HEK293 (cell line): ENCODE measurements at regions not wholly inside any gene's neighbourhood (a gene's known extent, or its start where the extent isn't known, plus 50 kb on each side); places are given as distances from the start of the nearest gene placed in this dataset.

Experiments used
- CTCF ChIA-PET: fragments of 350-600 bp; formaldehyde crosslinking; extraction: SDS; loops from one replicate; lab custom pipeline; 2021; ENCODE audit warnings: antibody characterized with exemption; lab: Yijun Ruan, JAX
- POLR2A ChIA-PET: fragments of 300-600 bp; formaldehyde crosslinking; extraction: SDS; loops from one replicate; lab custom pipeline; 2020; ENCODE audit warnings: antibody characterized with exemption, inconsistent platforms; lab: Yijun Ruan, JAX
- H3K27ac ChIP-seq: fragments of 200-500 bp; sonication (Bioruptor generic); 2 replicates; pipeline ENCODE4 v1.5.1; 2014; ENCODE audit warnings: low read depth, low read length, control low read depth, inconsistent platforms; ENCODE audit errors: extremely low read depth
- H3K36me3 ChIP-seq, 2 experiments: fragments of 200-500 bp in 1 of 2; sonication (Bioruptor generic) in 1 of 2; 1 replicate in 1 of 2; 2 replicates in 1 of 2; pipeline ENCODE4 v1.5.1; 2014 to 2017; ENCODE audit warnings: inconsistent platforms in 2 of 2, low read length in 2 of 2; ENCODE audit not compliant: control insufficient read depth in 2 of 2, insufficient read depth in 1 of 2
- H3K4me1 ChIP-seq: fragments of 200-500 bp; sonication (Bioruptor generic); 2 replicates; pipeline ENCODE4 v1.5.1; 2014; ENCODE audit warnings: mild to moderate bottlenecking, low read length, inconsistent platforms; ENCODE audit not compliant: control insufficient read depth, insufficient read depth
- H3K4me3 ChIP-seq: 2 replicates; pipeline ENCODE4 v1.5.1; 2011; ENCODE audit warnings: low read depth, mild to moderate bottlenecking, control low read depth, low read length, moderate library complexity
- H3K9me3 ChIP-seq: fragments of 200-500 bp; sonication (Bioruptor generic); 2 replicates; pipeline ENCODE4 v1.5.1; 2014; ENCODE audit warnings: low read depth, low read length, inconsistent platforms; ENCODE audit not compliant: control insufficient read depth, insufficient read depth
- BCL11A ChIP-seq: fragments of 450-650 bp; formaldehyde crosslinking; IDR thresholded peaks from 2 replicates; pipeline ENCODE4 v1.5.1; 2016; ENCODE audit warnings: low read depth, missing biosample characterization, missing genetic modification characterization
- CTCF ChIP-seq: fragments of 450-650 bp; formaldehyde crosslinking; IDR thresholded peaks from 2 replicates; pipeline ENCODE4 v1.5.1; 2016; ENCODE audit warnings: missing biosample characterization, missing genetic modification characterization
- GLIS2 ChIP-seq: fragments of 450-650 bp; formaldehyde crosslinking; IDR thresholded peaks from 2 replicates; pipeline ENCODE4 v1.5.1; 2016; ENCODE audit warnings: missing biosample characterization, missing genetic modification characterization
- MZF1 ChIP-seq: fragments of 450-650 bp; formaldehyde crosslinking; IDR thresholded peaks from 2 replicates; pipeline ENCODE4 v1.5.1; 2017; ENCODE audit warnings: missing biosample characterization, missing genetic modification characterization, borderline replicate concordance
- ZBTB11 ChIP-seq: fragments of 450-650 bp; formaldehyde crosslinking; conservative IDR thresholded peaks from 2 replicates; pipeline ENCODE4 v1.5.1; 2016; ENCODE audit warnings: low read depth, missing biosample characterization, missing genetic modification characterization
- ZIC2 ChIP-seq: fragments of 450-650 bp; formaldehyde crosslinking; IDR thresholded peaks from 2 replicates; pipeline ENCODE4 v1.5.1; 2016; ENCODE audit warnings: missing biosample characterization, missing genetic modification characterization
- ZNF155 ChIP-seq: fragments of 450-650 bp; formaldehyde crosslinking; IDR thresholded peaks from 2 replicates; pipeline ENCODE4 v1.5.1; 2016; ENCODE audit warnings: missing biosample characterization, missing genetic modification characterization
- ZNF549 ChIP-seq: fragments of 450-650 bp; IDR thresholded peaks from 2 replicates; pipeline ENCODE4 v1.5.1; 2018; ENCODE audit warnings: missing biosample characterization, missing genetic modification characterization, mild to moderate bottlenecking, inconsistent platforms, moderate library complexity
- ZNF585B ChIP-seq: fragments of 450-650 bp; formaldehyde crosslinking; IDR thresholded peaks from 2 replicates; pipeline ENCODE4 v1.5.1; 2016; ENCODE audit warnings: missing biosample characterization, missing genetic modification characterization
- ZNF626 ChIP-seq: fragments of 450-650 bp; sonication (Bioruptor Pico); formaldehyde crosslinking; IDR thresholded peaks from 2 replicates; pipeline ENCODE4 v1.5.1; 2018; ENCODE audit warnings: missing biosample characterization, missing genetic modification characterization, inconsistent platforms
- ZNF629 ChIP-seq: fragments of 450-650 bp; formaldehyde crosslinking; IDR thresholded peaks from 2 replicates; pipeline ENCODE4 v1.5.1; 2017; ENCODE audit warnings: missing biosample characterization, missing genetic modification characterization
- ZNF670 ChIP-seq: fragments of 450-650 bp; formaldehyde crosslinking; IDR thresholded peaks from 2 replicates; pipeline ENCODE4 v1.5.1; 2016; ENCODE audit warnings: missing biosample characterization, missing genetic modification characterization, low read depth
- ZSCAN5A ChIP-seq: fragments of 450-650 bp; formaldehyde crosslinking; IDR thresholded peaks from 2 replicates; pipeline ENCODE4 v1.5.1; 2016; ENCODE audit warnings: missing biosample characterization, missing genetic modification characterization
- ZXDB ChIP-seq: fragments of 450-650 bp; formaldehyde crosslinking; IDR thresholded peaks from 2 replicates; pipeline ENCODE4 v1.5.1; 2016; ENCODE audit warnings: missing biosample characterization, missing genetic modification characterization
- TF ChIP-seq, protein P1 (sequence below): fragments of 450-650 bp; formaldehyde crosslinking; IDR thresholded peaks from 2 replicates; pipeline ENCODE4 v1.5.1; 2016; ENCODE audit warnings: missing biosample characterization, missing genetic modification characterization, borderline replicate concordance
- TF ChIP-seq, protein P2 (sequence below): fragments of 450-650 bp; formaldehyde crosslinking; IDR thresholded peaks from 2 replicates; pipeline ENCODE4 v1.5.1; 2016; ENCODE audit warnings: missing biosample characterization, missing genetic modification characterization, low read depth
- TF ChIP-seq, protein P3 (sequence below): fragments of 450-650 bp; formaldehyde crosslinking; IDR thresholded peaks from 2 replicates; pipeline ENCODE4 v1.5.1; 2017; ENCODE audit warnings: missing biosample characterization, missing genetic modification characterization

- POLR2A ChIA-PET = no interaction called here
Measured at GRCh38 chr3:117955196-117955595, 1079.5 kb downstream of the IGSF11 start.

GRCh38 chr3:117958027-117958426 is 1076.6 kb downstream of the IGSF11 start:
- no peak overlapping the region for H3K4me3 ChIP-seq
- no peaks in the 10 kb centered on the region for H3K9me3 ChIP-seq
- ChIA-PET CTCF (no interaction called here), POLR2A (no interaction called here)
- no peaks in the 10 kb centered on the region for H3K36me3 ChIP-seq
- H3K4me1 ChIP-seq = no peaks in the 10 kb centered on the region; the same call in 1 of the 2 replicates
- no peak overlapping the region for H3K27ac ChIP-seq
- no peak for TF ChIP-seq ZIC2 (tag by site-specific recombination)
- TF ChIP-seq ZNF629 (tag by site-specific recombination) = no peak
- TF ChIP-seq ZNF585B (tag by site-specific recombination) = no peak
- no peak for TF ChIP-seq ZNF670 (tag by site-specific recombination)
- no peak for TF ChIP-seq ZNF549 (tag by site-specific recombination)
- TF ChIP-seq ZBTB11 = no peak
- TF ChIP-seq, protein P1, sequence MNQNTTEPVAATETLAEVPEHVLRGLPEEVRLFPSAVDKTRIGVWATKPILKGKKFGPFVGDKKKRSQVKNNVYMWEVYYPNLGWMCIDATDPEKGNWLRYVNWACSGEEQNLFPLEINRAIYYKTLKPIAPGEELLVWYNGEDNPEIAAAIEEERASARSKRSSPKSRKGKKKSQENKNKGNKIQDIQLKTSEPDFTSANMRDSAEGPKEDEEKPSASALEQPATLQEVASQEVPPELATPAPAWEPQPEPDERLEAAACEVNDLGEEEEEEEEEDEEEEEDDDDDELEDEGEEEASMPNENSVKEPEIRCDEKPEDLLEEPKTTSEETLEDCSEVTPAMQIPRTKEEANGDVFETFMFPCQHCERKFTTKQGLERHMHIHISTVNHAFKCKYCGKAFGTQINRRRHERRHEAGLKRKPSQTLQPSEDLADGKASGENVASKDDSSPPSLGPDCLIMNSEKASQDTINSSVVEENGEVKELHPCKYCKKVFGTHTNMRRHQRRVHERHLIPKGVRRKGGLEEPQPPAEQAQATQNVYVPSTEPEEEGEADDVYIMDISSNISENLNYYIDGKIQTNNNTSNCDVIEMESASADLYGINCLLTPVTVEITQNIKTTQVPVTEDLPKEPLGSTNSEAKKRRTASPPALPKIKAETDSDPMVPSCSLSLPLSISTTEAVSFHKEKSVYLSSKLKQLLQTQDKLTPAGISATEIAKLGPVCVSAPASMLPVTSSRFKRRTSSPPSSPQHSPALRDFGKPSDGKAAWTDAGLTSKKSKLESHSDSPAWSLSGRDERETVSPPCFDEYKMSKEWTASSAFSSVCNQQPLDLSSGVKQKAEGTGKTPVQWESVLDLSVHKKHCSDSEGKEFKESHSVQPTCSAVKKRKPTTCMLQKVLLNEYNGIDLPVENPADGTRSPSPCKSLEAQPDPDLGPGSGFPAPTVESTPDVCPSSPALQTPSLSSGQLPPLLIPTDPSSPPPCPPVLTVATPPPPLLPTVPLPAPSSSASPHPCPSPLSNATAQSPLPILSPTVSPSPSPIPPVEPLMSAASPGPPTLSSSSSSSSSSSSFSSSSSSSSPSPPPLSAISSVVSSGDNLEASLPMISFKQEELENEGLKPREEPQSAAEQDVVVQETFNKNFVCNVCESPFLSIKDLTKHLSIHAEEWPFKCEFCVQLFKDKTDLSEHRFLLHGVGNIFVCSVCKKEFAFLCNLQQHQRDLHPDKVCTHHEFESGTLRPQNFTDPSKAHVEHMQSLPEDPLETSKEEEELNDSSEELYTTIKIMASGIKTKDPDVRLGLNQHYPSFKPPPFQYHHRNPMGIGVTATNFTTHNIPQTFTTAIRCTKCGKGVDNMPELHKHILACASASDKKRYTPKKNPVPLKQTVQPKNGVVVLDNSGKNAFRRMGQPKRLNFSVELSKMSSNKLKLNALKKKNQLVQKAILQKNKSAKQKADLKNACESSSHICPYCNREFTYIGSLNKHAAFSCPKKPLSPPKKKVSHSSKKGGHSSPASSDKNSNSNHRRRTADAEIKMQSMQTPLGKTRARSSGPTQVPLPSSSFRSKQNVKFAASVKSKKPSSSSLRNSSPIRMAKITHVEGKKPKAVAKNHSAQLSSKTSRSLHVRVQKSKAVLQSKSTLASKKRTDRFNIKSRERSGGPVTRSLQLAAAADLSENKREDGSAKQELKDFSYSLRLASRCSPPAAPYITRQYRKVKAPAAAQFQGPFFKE (tag by site-specific recombination) = no peak
- TF ChIP-seq ZXDB (tag by site-specific recombination) = no peak
- no peak for TF ChIP-seq BCL11A (tag by site-specific recombination)
- TF ChIP-seq ZSCAN5A = no peak
- TF ChIP-seq, protein P2, sequence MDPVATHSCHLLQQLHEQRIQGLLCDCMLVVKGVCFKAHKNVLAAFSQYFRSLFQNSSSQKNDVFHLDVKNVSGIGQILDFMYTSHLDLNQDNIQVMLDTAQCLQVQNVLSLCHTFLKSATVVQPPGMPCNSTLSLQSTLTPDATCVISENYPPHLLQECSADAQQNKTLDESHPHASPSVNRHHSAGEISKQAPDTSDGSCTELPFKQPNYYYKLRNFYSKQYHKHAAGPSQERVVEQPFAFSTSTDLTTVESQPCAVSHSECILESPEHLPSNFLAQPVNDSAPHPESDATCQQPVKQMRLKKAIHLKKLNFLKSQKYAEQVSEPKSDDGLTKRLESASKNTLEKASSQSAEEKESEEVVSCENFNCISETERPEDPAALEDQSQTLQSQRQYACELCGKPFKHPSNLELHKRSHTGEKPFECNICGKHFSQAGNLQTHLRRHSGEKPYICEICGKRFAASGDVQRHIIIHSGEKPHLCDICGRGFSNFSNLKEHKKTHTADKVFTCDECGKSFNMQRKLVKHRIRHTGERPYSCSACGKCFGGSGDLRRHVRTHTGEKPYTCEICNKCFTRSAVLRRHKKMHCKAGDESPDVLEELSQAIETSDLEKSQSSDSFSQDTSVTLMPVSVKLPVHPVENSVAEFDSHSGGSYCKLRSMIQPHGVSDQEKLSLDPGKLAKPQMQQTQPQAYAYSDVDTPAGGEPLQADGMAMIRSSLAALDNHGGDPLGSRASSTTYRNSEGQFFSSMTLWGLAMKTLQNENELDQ (tag by site-specific recombination) = no peak
- TF ChIP-seq CTCF (tag by site-specific recombination) = no peak

More at GRCh38 chr3:117955196-117955595, 1079.5 kb downstream of the IGSF11 start:
- H3K36me3 ChIP-seq = no peaks in the 10 kb centered on the region
- no peaks in the 10 kb centered on the region; the same call in 1 of the 2 replicates for H3K4me1 ChIP-seq
- CTCF ChIA-PET = no interaction called here
- TF ChIP-seq GLIS2 (tag by site-specific recombination) = no peak
- TF ChIP-seq, protein P3, sequence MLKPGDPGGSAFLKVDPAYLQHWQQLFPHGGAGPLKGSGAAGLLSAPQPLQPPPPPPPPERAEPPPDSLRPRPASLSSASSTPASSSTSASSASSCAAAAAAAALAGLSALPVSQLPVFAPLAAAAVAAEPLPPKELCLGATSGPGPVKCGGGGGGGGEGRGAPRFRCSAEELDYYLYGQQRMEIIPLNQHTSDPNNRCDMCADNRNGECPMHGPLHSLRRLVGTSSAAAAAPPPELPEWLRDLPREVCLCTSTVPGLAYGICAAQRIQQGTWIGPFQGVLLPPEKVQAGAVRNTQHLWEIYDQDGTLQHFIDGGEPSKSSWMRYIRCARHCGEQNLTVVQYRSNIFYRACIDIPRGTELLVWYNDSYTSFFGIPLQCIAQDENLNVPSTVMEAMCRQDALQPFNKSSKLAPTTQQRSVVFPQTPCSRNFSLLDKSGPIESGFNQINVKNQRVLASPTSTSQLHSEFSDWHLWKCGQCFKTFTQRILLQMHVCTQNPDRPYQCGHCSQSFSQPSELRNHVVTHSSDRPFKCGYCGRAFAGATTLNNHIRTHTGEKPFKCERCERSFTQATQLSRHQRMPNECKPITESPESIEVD (tag by site-specific recombination) = no peak
- no peak for TF ChIP-seq ZNF155 (tag by site-specific recombination)
- TF ChIP-seq ZNF626 (tag by site-specific recombination) = no peak
- TF ChIP-seq MZF1 (tag by site-specific recombination) = no peak
- TF ChIP-seq, all 188 proteins: peak for 0
- Histone ChIP-seq H3K4me3 (no peak overlapping the region), H3K9me3 (no peaks in the 10 kb centered on the region), H3K27ac (no peak overlapping the region)
